ENCODE measurements at regions not wholly inside any gene's neighbourhood (a gene's known extent, or its start where the extent isn't known, plus 50 kb on each side); places are given as distances from the start of the nearest gene placed in this dataset.

DNA sequence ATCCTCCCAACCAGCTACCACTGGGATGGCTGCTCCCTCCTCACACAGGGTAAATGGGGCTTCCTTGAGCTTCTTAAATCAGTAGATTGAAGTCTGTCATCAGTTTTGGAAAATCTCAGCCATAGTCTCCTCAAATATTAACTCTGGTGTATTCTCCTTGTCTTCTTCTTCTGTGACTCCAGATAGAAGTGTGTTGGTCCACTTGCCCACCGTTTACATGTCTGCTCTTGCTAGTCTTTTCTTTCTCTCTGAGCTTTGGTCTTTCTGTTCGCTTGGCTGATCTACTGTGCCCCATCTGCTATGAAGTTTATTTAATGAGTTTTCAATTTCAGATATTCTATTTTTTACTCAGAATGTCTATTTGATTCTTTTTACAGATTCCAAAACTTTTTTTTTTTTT lies 281.7 kb upstream of the HDAC4 start:
- DNase-seq = no peak

GRCh38 chr2:239679755-239680154 lies 278.9 kb upstream of the HDAC4 start:
- DNase-seq = no peak

GRCh38 chr2:239678666-239679296 lies 278.0 kb upstream of the HDAC4 start:
- no peak for DNase-seq

DNA sequence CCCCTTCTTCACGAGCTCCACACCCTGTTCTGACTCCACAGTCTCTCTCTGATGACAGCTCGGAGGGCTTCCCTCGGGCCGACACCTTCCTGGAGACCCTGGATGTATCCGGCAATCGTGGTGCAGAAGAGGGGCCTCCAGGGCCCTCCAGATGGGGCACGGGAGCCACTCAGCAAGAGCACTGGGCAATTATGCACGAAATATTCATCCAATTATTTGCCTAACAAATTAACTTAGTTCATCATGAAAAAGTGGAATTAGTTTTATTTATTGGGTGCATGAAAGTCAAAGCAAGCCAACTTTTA lies 277.3 kb upstream of the HDAC4 start:
- no peak for DNase-seq

DNA sequence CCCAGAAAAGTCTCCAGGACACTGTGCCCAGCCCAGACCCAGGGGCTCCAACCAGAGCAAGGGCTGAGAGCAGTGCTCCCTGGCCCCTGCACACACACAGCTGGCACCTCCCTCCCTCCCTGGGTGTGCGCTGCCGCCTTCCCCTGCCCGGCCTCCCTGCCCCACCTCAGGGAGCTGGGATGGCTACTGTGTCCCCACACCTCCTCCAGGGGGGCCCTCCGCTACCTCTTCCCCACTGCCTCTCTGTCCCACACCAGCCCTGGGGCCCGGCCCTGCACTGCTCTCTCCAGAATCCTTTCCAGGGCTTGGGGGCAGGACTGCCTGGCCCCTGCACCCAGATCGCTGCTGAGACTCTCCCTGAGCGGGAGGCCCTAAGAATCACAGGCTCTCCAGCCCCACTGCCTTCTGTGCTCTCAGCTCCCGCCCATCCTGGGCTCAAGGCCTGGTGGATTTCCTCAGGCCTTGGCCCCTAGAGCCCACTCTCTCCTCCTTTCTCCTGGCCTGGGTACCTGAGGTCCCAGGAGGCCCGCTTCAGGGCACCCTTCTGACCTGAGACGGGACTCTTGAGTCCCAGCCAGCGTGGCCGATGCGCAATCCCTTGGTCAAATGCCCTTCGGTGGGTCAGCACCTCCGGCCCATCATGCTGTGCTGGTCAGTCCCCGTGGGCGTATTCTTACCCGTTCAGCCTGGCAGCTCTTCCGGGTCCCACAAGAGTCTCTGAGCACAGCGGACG lies 276.8 kb upstream of the HDAC4 start:
- no peak for DNase-seq

DNA sequence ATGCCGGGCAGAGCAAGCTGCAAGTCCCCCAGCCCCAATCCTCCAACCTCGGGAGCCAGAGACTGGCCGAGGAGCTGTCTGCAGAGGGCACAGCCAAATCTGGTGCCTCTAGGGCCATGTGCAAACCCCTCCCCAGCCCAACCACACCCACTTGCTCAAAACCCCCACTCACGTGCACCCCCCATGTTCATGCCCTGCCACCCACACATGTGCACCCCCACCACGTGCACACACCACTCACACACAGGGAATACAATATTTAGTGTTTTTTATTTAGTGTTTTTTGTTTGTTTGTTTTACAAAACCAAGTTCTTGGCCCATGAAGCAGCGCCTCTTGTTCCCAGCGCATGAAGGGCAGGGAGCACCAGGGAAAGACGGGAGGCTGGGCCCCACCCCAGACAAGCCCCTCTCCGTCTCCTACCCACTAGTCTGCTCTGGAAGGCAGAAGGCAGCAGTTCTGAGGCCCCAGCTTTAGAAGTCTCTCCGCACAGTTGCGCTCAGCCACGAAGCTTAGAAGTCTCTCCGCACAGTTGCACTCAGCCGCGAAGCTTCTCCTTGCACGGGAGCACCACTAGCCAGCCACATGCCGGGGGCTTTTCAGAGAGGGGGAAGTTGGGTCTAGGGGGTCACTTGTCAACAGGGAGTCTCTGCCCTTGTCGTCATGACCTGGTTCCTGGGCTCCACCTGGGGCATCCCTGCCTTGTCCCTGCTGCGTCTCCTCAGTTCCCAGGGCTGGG lies 276.1 kb upstream of the HDAC4 start:
- no peak for DNase-seq

- no peak for DNase-seq
Observed at GRCh38 chr2:239675826-239676715, 275.3 kb upstream of the HDAC4 start.

DNA sequence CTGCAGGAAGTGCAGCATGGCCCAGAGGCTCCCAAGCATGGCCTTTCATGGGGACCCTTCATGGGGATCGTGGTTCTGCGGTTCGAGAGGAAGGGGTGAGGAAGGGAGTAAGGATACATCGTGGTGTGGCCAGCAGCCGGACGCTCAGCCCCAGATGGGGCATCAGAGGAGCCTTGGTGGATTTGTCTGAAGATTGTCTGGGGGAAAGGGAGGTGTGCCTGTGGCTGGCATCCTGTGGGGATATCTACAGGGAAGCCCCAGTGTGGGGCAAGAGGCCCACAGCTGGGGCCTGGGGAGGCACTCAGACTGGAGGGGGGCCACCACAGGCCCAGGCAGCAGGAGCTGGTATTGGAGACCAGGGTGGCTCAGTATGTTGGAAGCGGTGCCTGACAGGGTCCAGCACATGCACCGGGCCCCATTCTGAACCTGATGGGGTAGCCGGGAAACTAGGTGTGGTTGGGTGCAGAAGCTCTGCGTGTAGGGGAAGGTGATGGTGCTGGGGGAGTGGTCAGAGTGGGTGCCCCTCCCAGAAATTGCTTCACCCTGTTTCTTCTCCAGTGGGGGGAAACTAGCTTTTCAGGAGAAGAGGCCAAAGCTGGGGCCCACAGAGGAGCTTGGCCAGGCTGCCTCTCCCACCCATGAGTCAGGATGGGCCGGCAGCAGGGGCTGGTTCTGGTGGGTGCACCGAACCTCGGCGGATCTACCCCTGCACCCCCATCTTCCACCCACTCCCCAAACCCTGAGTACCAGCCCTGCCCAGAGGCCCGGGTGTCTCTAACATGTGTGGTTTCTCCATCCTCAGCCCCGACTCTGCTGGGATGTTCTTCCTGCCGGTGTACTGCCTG lies 274.4 kb upstream of the HDAC4 start:
- no peak for DNase-seq

DNA sequence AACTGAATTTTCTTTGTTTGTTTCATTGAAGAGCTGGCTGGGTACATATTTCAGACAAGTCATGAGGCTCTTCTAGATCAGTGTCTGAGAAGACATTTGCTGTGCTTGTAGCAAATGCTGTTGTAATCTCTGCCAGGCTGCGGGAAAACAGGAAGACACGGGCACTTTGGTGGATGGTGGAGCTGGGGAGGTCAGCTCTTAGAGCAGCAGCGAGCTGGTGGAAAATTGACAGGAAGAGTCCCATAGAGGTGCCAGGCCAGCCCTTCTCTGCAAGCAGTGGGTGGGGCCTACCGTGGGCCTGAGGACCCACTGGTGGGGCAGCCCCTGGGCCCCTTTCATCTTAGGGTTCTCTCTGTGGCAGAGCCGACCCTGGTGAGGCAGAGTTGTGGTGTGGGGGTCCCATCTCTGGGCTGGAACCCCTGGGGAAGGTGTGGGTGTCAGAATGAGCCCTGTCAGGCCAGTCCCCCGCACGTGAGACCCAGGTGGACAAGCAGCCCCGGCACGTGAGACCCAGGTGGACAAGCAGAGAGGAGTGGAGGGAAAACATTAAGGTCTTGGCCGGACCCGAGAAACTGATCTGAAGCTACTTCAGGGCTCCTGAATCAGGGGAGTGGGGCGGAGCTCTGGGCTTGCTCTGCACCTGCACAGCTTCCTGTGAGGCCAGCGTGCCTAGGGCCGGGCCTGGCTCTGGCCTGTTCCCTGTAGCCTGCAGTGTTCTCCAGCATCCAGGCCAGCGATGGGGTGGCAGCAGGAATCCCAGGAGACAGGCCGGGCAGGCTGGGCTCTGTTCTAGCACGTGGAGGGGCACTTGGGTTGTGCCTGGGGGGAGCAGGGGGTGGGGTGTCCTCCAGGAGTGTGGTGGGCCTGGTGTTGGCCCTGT lies 273.5 kb upstream of the HDAC4 start:
- no peak for DNase-seq

DNA sequence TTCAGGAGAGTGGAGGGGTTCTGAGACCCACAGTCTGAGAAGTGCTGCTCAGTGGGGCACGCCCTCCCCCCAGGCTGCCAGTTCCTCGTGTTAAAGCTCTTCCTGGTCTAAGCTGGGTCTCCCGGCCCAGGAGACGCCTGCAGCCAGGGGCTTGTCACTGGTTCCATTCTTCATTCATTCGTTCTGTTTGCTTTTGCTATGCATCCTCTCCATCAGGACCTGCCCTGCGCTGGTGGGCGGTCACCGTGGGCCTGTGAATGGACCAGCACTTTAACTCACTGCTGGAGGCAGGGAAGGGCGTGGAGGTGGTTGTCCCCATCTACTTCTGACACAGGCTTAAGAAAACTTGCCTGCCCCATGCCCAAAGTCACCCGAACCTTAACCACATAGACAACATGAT lies 272.8 kb upstream of the HDAC4 start:
- DNase-seq = no peak

DNA sequence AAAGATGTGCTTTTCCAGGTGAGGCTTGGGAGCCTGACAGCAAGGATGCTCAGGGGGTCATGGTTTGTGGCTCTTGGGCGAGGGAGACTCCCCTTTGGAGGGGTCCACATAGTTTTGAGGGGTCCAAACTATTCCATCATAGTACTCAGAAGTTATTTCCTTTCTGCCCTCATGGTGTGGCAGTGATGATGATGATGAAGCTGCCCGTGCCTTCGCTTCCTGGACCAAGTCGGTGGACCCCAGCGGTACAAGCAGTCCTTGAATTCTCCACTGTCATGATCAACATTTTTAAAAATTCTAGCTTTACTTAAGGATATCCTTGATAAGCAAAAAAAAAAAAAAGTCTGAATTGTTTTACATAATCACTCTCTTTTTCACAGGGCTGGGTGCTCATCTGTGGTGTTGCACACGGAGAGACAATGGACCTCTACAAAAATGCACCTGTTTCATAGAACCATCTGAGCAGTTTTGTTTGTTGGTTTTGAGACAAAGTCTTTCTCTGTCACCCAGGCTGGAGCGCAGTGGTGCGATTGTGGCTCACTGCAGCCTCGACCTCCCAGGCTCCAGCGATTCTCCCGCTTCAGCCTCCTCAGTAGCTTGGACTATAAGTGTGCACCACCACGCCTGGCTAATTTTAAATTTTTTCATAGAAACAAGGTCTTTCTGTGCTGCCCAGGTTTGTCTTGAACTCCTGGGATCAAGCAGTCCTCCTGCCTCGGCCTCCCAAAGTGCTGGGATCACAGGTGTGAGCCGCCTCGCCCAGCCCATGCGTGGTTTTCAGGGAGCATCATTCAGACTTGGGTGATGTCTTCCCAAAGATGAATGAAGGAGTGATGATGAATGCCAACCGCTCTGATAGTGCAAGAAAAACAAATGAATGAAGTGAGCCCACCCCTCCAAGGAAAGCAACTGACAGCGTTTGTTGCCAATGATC lies 271.4 kb upstream of the HDAC4 start:
- no peak for DNase-seq

DNA sequence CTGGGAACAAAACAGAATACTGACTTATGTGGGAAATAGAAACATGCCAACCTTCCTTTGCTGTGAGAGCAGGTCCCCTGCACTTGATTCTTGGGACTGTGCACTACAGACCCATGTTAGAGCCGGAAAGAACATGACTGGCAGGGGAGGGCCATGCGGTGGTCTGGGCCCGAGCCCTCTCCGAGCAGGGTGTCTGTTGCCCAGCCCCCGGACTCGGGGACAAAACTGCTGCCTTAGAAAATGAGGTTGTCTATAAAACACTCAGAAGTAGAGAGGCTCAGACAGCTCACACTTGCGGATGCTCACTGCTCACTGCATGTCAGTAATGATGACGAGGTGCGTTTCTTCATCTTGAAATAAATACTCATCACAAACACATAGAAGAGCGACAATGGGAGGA lies 270.7 kb upstream of the HDAC4 start:
- DNase-seq = no peak

DNA sequence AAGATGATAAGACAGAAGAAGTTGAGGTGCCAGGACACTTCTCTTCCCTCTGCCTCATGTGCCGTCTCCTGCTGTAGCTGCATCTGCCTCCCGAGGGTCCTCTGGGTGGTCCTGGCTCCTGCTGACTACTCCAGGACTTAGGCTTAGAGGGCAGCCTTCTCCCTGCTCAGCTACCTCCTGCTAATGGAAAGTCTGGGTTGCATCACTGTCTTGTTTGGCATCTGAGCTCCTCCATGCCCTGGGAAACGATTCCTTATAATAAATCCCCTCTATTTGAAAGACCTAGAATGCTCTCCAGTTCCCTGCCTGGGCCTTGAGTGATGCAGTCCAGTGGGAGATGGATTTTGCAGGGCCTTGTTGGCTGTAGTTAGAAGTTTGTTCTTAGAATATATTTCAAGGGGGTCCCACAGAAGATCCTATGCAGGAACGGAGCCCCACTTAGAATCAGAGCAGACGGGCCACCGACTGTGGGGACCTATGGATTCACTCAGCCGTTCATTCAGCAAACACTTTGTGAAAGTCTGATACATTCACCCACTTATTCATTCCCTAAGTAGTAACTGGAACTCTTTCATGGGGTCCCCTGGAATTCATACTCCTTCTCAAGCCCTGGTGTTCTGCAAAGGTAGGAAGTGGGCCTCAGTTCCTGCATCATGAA lies 269.8 kb upstream of the HDAC4 start:
- DNase-seq = no peak

GRCh38 chr2:239669899-239670460 lies 269.2 kb upstream of the HDAC4 start:
- DNase-seq = no peak

GRCh38 chr2:239669181-239669898 lies 268.5 kb upstream of the HDAC4 start:
- DNase-seq = no peak

DNA sequence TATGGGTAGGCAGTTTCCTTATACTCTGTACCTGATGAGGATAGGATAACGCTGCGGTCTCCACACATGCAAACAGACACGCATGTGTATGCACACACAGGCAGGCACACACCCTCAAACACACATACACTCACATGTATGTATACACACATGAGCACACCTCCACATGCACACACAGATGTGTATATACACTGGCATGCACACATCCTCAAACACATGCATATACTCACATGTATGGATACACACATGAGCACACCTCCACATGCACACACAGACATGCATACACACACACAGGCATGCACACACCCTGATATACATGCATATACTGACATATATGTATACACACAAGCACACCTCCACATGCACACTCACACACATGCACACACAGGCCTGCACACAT lies 267.8 kb upstream of the HDAC4 start:
- no peak for DNase-seq

GRCh38 chr2:239668042-239668441 lies 267.2 kb upstream of the HDAC4 start:
- DNase-seq = no peak

GRCh38 chr2:239667431-239667985 lies 266.7 kb upstream of the HDAC4 start:
- DNase-seq = no peak
